HEK293 (cell line): ENCODE measurements at regions not wholly inside any gene's neighbourhood (a gene's known extent, or its start where the extent isn't known, plus 50 kb on each side); places are given as distances from the start of the nearest gene placed in this dataset.

Experiments
- CTCF ChIA-PET: fragments of 350-600 bp; formaldehyde crosslinking; extraction: SDS; loops from one replicate; lab custom pipeline; 2021; ENCODE audit warnings: antibody characterized with exemption; lab: Yijun Ruan, JAX
- POLR2A ChIA-PET: fragments of 300-600 bp; formaldehyde crosslinking; extraction: SDS; loops from one replicate; lab custom pipeline; 2020; ENCODE audit warnings: antibody characterized with exemption, inconsistent platforms; lab: Yijun Ruan, JAX
- H3K27ac ChIP-seq: fragments of 200-500 bp; sonication (Bioruptor generic); 2 replicates; pipeline ENCODE4 v1.5.1; 2014; ENCODE audit warnings: low read depth, low read length, control low read depth, inconsistent platforms; ENCODE audit errors: extremely low read depth
- H3K36me3 ChIP-seq, 2 experiments: fragments of 200-500 bp in 1 of 2; sonication (Bioruptor generic) in 1 of 2; 1 replicate in 1 of 2; 2 replicates in 1 of 2; pipeline ENCODE4 v1.5.1; 2014 to 2017; ENCODE audit warnings: inconsistent platforms in 2 of 2, low read length in 2 of 2; ENCODE audit not compliant: control insufficient read depth in 2 of 2, insufficient read depth in 1 of 2
- H3K4me1 ChIP-seq: fragments of 200-500 bp; sonication (Bioruptor generic); 2 replicates; pipeline ENCODE4 v1.5.1; 2014; ENCODE audit warnings: mild to moderate bottlenecking, low read length, inconsistent platforms; ENCODE audit not compliant: control insufficient read depth, insufficient read depth
- H3K4me3 ChIP-seq: 2 replicates; pipeline ENCODE4 v1.5.1; 2011; ENCODE audit warnings: low read depth, mild to moderate bottlenecking, control low read depth, low read length, moderate library complexity
- H3K9me3 ChIP-seq: fragments of 200-500 bp; sonication (Bioruptor generic); 2 replicates; pipeline ENCODE4 v1.5.1; 2014; ENCODE audit warnings: low read depth, low read length, inconsistent platforms; ENCODE audit not compliant: control insufficient read depth, insufficient read depth
- KLF8 ChIP-seq: fragments of 450-650 bp; formaldehyde crosslinking; IDR thresholded peaks from 2 replicates; pipeline ENCODE4 v1.5.1; 2016; ENCODE audit warnings: missing biosample characterization, missing genetic modification characterization
- PATZ1 ChIP-seq: fragments of 450-650 bp; formaldehyde crosslinking; IDR thresholded peaks from 2 replicates; pipeline ENCODE4 v1.5.1; 2016; ENCODE audit warnings: missing biosample characterization, missing genetic modification characterization
- REPIN1 ChIP-seq: fragments of 450-650 bp; formaldehyde crosslinking; IDR thresholded peaks from 2 replicates; pipeline ENCODE4 v1.5.1; 2017; ENCODE audit warnings: missing biosample characterization, missing genetic modification characterization, low read depth
- SP7 ChIP-seq: fragments of 450-650 bp; formaldehyde crosslinking; IDR thresholded peaks from 2 replicates; pipeline ENCODE4 v1.5.1; 2016; ENCODE audit warnings: missing biosample characterization, missing genetic modification characterization
- YY1 ChIP-seq: fragments of 450-650 bp; formaldehyde crosslinking; IDR thresholded peaks from 2 replicates; pipeline ENCODE4 v1.5.1; 2018; ENCODE audit warnings: missing biosample characterization, missing genetic modification characterization
- ZBTB20 ChIP-seq: fragments of 450-650 bp; formaldehyde crosslinking; IDR thresholded peaks from 2 replicates; pipeline ENCODE4 v1.5.1; 2016; ENCODE audit warnings: missing biosample characterization, missing genetic modification characterization
- ZNF266 ChIP-seq: fragments of 450-650 bp; formaldehyde crosslinking; IDR thresholded peaks from 2 replicates; pipeline ENCODE4 v1.5.1; 2016; ENCODE audit warnings: missing biosample characterization, missing genetic modification characterization, low read depth
- ZNF629 ChIP-seq: fragments of 450-650 bp; formaldehyde crosslinking; IDR thresholded peaks from 2 replicates; pipeline ENCODE4 v1.5.1; 2017; ENCODE audit warnings: missing biosample characterization, missing genetic modification characterization
- ZNF701 ChIP-seq: fragments of 450-650 bp; formaldehyde crosslinking; IDR thresholded peaks from 2 replicates; pipeline ENCODE4 v1.5.1; 2016; ENCODE audit warnings: missing biosample characterization, missing genetic modification characterization
- ZNF837 ChIP-seq: fragments of 450-650 bp; formaldehyde crosslinking; IDR thresholded peaks from 2 replicates; pipeline ENCODE4 v1.5.1; 2016; ENCODE audit warnings: missing biosample characterization, missing genetic modification characterization

GRCh38 chr7:26101361-26102151 is 50.4 kb upstream of the NFE2L3 start:
- H3K9me3 ChIP-seq: no peaks in the 10 kb centered on the region
- H3K36me3 ChIP-seq: no peaks in the 10 kb centered on the region
- POLR2A ChIA-PET: no interaction called here
- no peaks in the 10 kb centered on the region for H3K4me1 ChIP-seq
- no peak overlapping the region for H3K4me3 ChIP-seq
- TF ChIP-seq YY1 (tag by site-specific recombination): no peak
- peak; percentile 73 for TF ChIP-seq ZBTB20 (tag by site-specific recombination)
- TF ChIP-seq, all 188 proteins: peak for 1
- CTCF ChIA-PET: interaction anchor here (1.0 to 1.2 kb wide), 2 partner anchors 9 to 11 kb away, joined by 3 read pairs; no protein-coding TSS in a partner anchor
- H3K27ac ChIP-seq: no peak overlapping the region

GRCh38 chr7:26102176-26102575 is 49.8 kb upstream of the NFE2L3 start:
- H3K36me3 ChIP-seq: no peaks in the 10 kb centered on the region
- CTCF ChIA-PET: interaction anchor here (1.2 kb wide), 1 partner anchor 10 kb away, joined by 3 read pairs; no protein-coding TSS in a partner anchor
- no peak overlapping the region for H3K27ac ChIP-seq
- TF ChIP-seq PATZ1 (tag by site-specific recombination) (no peak), KLF8 (tag by site-specific recombination) (no peak), ZNF629 (tag by site-specific recombination) (no peak), ZNF266 (tag by site-specific recombination) (no peak), ZNF837 (tag by site-specific recombination) (no peak), REPIN1 (tag by site-specific recombination) (no peak), ZBTB20 (tag by site-specific recombination) (0 out of 2 replicates have a peak, but pooled peaks have one; percentile 7), SP7 (tag by site-specific recombination) (no peak), ZNF701 (tag by site-specific recombination) (no peak)
- TF ChIP-seq, all 188 proteins: peak for 1
- Histone ChIP-seq H3K9me3 (no peaks in the 10 kb centered on the region), H3K4me3 (no peak overlapping the region), H3K4me1 (no peaks in the 10 kb centered on the region)
- POLR2A ChIA-PET: no interaction called here
